ENCODE measurements at regions not wholly inside any gene's neighbourhood (a gene's known extent, or its start where the extent isn't known, plus 50 kb on each side); places are given as distances from the start of the nearest gene placed in this dataset.

GRCh38 chr6:984031-984430 lies 291.1 kb upstream of the EXOC2 start:
- TF ChIP-seq, protein P1, sequence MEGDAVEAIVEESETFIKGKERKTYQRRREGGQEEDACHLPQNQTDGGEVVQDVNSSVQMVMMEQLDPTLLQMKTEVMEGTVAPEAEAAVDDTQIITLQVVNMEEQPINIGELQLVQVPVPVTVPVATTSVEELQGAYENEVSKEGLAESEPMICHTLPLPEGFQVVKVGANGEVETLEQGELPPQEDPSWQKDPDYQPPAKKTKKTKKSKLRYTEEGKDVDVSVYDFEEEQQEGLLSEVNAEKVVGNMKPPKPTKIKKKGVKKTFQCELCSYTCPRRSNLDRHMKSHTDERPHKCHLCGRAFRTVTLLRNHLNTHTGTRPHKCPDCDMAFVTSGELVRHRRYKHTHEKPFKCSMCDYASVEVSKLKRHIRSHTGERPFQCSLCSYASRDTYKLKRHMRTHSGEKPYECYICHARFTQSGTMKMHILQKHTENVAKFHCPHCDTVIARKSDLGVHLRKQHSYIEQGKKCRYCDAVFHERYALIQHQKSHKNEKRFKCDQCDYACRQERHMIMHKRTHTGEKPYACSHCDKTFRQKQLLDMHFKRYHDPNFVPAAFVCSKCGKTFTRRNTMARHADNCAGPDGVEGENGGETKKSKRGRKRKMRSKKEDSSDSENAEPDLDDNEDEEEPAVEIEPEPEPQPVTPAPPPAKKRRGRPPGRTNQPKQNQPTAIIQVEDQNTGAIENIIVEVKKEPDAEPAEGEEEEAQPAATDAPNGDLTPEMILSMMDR (IDR thresholded peaks at IDR 0.05), result no peak
- no peak for TF ChIP-seq POLR2A (IDR thresholded peaks at IDR 0.05)
